AG04449 (cell line): ENCODE measurements at regions not wholly inside any gene's neighbourhood (a gene's known extent, or its start where the extent isn't known, plus 50 kb on each side); places are given as distances from the start of the nearest gene placed in this dataset.

ENCODE experiments used
- CTCF ChIA-PET: fragments of 350-600 bp; formaldehyde crosslinking; extraction: SDS; loops from one replicate; lab custom pipeline; 2021; ENCODE audit warnings: antibody characterized with exemption; lab: Yijun Ruan, JAX
- POLR2A ChIA-PET: fragments of 400-600, 350-600 bp; formaldehyde crosslinking; extraction: SDS; loops from one replicate; lab custom pipeline; 2020; ENCODE audit warnings: antibody characterized with exemption, inconsistent platforms; lab: Yijun Ruan, JAX
- DNase-seq: peaks from one replicate; pipeline ENCODE4 v3.0.0-alpha.2; 2010; ENCODE audit warnings: low read depth, low spot score
- H3K4me3 ChIP-seq: 2 replicates; pipeline ENCODE4 v1.5.1; 2011; ENCODE audit warnings: low read depth, mild to moderate bottlenecking, control low read depth, low read length
- CTCF ChIP-seq: IDR thresholded peaks from one replicate; pipeline ENCODE4 v1.5.1; 2011; ENCODE audit warnings: mild to moderate bottlenecking, moderate library complexity, low read length, control low read depth, inconsistent platforms; ENCODE audit not compliant: insufficient read depth; ENCODE audit errors: missing control alignments

- POLR2A ChIA-PET: no interaction called here
Measured at GRCh38 chrY:14139521-14139920, 83.5 kb downstream of the VCY1B start.

GRCh38 chrY:14145614-14146013, 89.6 kb downstream of the VCY1B start:
- POLR2A ChIA-PET: no interaction called here
- CTCF ChIA-PET: no interaction called here

More at GRCh38 chrY:14139521-14139920, 83.5 kb downstream of the VCY1B start:
- no peak for TF ChIP-seq CTCF
- CTCF ChIA-PET: no interaction called here
- DNase-seq: no peak
- H3K4me3 ChIP-seq: no peak overlapping the region

GRCh38 chrY:14182776-14183175, 126.7 kb downstream of the VCY1B start:
- CTCF ChIA-PET: no interaction called here
- no peak for DNase-seq
- POLR2A ChIA-PET: no interaction called here
- no peak for TF ChIP-seq CTCF
- no peak overlapping the region for H3K4me3 ChIP-seq

More at GRCh38 chrY:14145614-14146013, 89.6 kb downstream of the VCY1B start:
- H3K4me3 ChIP-seq: no peak overlapping the region
- no peak for DNase-seq
- no peak for TF ChIP-seq CTCF

GRCh38 chrY:14222014-14222413, 166.0 kb downstream of the VCY1B start:
- CTCF ChIA-PET: no interaction called here
- no peak for TF ChIP-seq CTCF

GRCh38 chrY:14231703-14232102, 175.7 kb downstream of the VCY1B start:
- POLR2A ChIA-PET: no interaction called here
- CTCF ChIA-PET: no interaction called here
- no peak for TF ChIP-seq CTCF
- H3K4me3 ChIP-seq: no peak overlapping the region
- no peak for DNase-seq

More at GRCh38 chrY:14222014-14222413, 166.0 kb downstream of the VCY1B start:
- no peak for DNase-seq
- no peak overlapping the region for H3K4me3 ChIP-seq
- POLR2A ChIA-PET: no interaction called here

- DNase-seq: no peak
- no peak for TF ChIP-seq CTCF
- no peak overlapping the region for H3K4me3 ChIP-seq
- ChIA-PET CTCF (no interaction called here), POLR2A (no interaction called here)
Measured at GRCh38 chrY:14235070-14235469, 179.0 kb downstream of the VCY1B start.

GRCh38 chrY:14238277-14238676, 182.2 kb downstream of the VCY1B start:
- H3K4me3 ChIP-seq: no peak overlapping the region
- ChIA-PET CTCF (no interaction called here), POLR2A (no interaction called here)
- DNase-seq: no peak
- no peak for TF ChIP-seq CTCF
